ENCODE measurements at regions not wholly inside any gene's neighbourhood (a gene's known extent, or its start where the extent isn't known, plus 50 kb on each side); places are given as distances from the start of the nearest gene placed in this dataset.
"Not testable (repeated sequence)": the region's sequence is repeated elsewhere in the genome, so short reads cannot be mapped to it uniquely, and the experiment has no call there.

- DNase-seq: no peak
Measured at GRCh38 chr12:118537481-118537917, 161.1 kb downstream of the SUDS3 start.

- no peak for DNase-seq
Measured at GRCh38 chr12:118541071-118541470, 164.7 kb downstream of the SUDS3 start.

GRCh38 chr12:118541934-118542333 lies 165.6 kb downstream of the SUDS3 start:
- no peak for DNase-seq

GRCh38 chr12:118543651-118544050 lies 167.3 kb downstream of the SUDS3 start:
- DNase-seq: no peak

GRCh38 chr12:118544569-118544968 lies 168.2 kb downstream of the SUDS3 start:
- DNase-seq: no peak

GRCh38 chr12:118547606-118548005 lies 171.3 kb downstream of the SUDS3 start:
- DNase-seq: not testable (repeated sequence)

- no peak for DNase-seq
Measured at GRCh38 chr12:118548887-118549509, 172.6 kb downstream of the SUDS3 start.

- DNase-seq: no peak
Measured at GRCh38 chr12:118549510-118549980, 173.2 kb downstream of the SUDS3 start.

GRCh38 chr12:118553856-118554504 lies 177.6 kb downstream of the SUDS3 start:
- DNase-seq: no peak

- no peak for DNase-seq
Measured at GRCh38 chr12:118558941-118559340, 182.6 kb downstream of the SUDS3 start.

- no peak for DNase-seq
Measured at GRCh38 chr12:118560733-118561132, 184.4 kb downstream of the SUDS3 start.

- DNase-seq: no peak
Measured at GRCh38 chr12:118571730-118572129, 195.4 kb downstream of the SUDS3 start.

GRCh38 chr12:118574288-118574687 lies 197.9 kb downstream of the SUDS3 start:
- no peak for DNase-seq

- no peak for DNase-seq
Measured at GRCh38 chr12:118575730-118576129, 199.4 kb downstream of the SUDS3 start.

- no peak for DNase-seq
Measured at GRCh38 chr12:118581371-118581770, 205.0 kb downstream of the SUDS3 start.

- no peak for DNase-seq
Measured at GRCh38 chr12:118582863-118583262, 206.5 kb downstream of the SUDS3 start.

- no peak for DNase-seq
Measured at GRCh38 chr12:118586433-118586832, 210.1 kb downstream of the SUDS3 start.

- no peak for DNase-seq
Measured at GRCh38 chr12:118589162-118589561, 212.8 kb downstream of the SUDS3 start.

- DNase-seq: no peak
Measured at GRCh38 chr12:118590406-118591150, 214.2 kb downstream of the SUDS3 start.

GRCh38 chr12:118603610-118604361 lies 227.4 kb downstream of the SUDS3 start:
- no peak for DNase-seq

GRCh38 chr12:118606690-118607089 lies 230.3 kb downstream of the SUDS3 start:
- DNase-seq: no peak

- DNase-seq: no peak
Measured at GRCh38 chr12:118607831-118608230, 231.5 kb downstream of the SUDS3 start.

GRCh38 chr12:118608770-118609344 lies 232.5 kb downstream of the SUDS3 start:
- DNase-seq: no peak
